ENCODE measurements at regions not wholly inside any gene's neighbourhood (a gene's known extent, or its start where the extent isn't known, plus 50 kb on each side); places are given as distances from the start of the nearest gene placed in this dataset.
"Not testable (repeated sequence)": the region's sequence is repeated elsewhere in the genome, so short reads cannot be mapped to it uniquely, and the experiment has no call there.

DNA sequence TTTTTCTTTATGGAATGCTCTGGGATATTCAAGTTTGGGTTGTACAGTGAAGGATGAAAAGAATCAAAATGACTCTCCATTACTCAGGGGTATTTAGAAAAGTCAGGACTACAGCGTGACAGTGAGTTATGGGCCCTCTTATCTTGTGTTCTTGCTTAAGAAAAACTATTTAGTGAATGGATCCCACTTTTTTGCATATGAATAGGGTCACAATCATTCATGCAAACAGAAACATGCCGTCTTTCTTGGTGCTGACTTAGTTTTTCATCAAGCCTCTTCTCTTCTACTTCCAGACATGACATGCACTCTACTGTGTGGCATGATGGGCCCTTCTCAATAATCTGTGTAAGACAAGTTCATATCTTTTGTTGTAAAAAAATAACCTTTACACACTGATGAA lies 488.4 kb upstream of the MMS22L start:
- Mint-ChIP-seq H3K4me1 (ENCODE audit: low read depth) (no peaks in the 10 kb centered on the region), H3K27me3 (ENCODE audit: insufficient read depth) (no peaks in the 10 kb centered on the region), H3K27ac (no peak overlapping the region), H3K9me3 (peaks cover 52% of the 10 kb centered on the region), H3K4me3 (no peak overlapping the region), H3K36me3 (ENCODE audit: low read depth) (peaks cover 4% of the 10 kb centered on the region)
- DNase-seq, result no peak
- TF ChIP-seq CTCF (IDR thresholded peaks at IDR 0.05), result no peak

GRCh38 chr6:97775012-97775411 lies 492.0 kb upstream of the MMS22L start:
- H3K4me1 Mint-ChIP-seq (ENCODE audit: low read depth), result no peaks in the 10 kb centered on the region
- H3K27me3 Mint-ChIP-seq (ENCODE audit: insufficient read depth), result no peaks in the 10 kb centered on the region
- peaks cover 29% of the 10 kb centered on the region for H3K9me3 Mint-ChIP-seq
- DNase-seq, result no peak
- no peak overlapping the region for H3K4me3 Mint-ChIP-seq
- no peak overlapping the region for H3K27ac Mint-ChIP-seq
- peaks cover 4% of the 10 kb centered on the region for H3K36me3 Mint-ChIP-seq (ENCODE audit: low read depth)
- no peak for TF ChIP-seq CTCF (IDR thresholded peaks at IDR 0.05)

DNA sequence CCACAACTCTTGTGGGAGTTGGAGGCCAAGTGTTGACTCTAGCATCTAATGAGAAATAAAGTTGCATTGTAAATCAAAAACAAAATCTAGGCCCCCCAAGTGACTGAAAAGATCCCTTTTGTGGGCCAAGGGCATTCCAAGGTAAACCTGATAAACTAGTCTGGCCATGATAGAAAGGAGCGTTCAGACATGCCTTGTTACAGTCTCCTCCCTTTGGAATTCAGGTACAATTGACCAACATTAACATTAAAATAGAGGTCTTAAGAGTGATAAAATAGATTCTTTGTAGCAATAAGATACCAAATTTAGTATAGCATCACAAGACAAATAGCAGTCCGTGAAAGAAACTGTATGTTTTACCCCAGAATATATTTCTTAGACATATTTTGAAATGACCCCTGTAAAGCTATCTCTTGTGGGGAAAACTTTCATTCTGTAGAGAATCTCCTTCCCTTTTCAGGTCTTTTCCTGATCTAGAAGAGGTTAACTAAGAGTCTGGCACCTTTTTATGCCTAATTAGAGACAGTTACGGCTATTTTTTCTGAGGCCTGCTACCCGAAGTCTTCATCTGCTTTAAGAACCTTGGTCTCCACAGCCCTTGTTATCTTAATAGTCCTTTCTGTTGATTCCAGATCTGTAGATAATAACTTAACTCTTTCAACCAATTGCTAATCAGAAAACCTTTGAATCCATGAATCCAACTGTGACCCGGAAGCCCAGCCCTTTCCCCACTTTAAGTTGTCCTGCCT lies 495.4 kb upstream of the MMS22L start:
- Mint-ChIP-seq H3K9me3 (peaks cover 26% of the 10 kb centered on the region), H3K27me3 (ENCODE audit: insufficient read depth) (no peaks in the 10 kb centered on the region), H3K36me3 (ENCODE audit: low read depth) (peaks cover 4% of the 10 kb centered on the region; the same call in 1 of the 2 replicates), H3K27ac (no peak overlapping the region), H3K4me3 (no peak overlapping the region), H3K4me1 (ENCODE audit: low read depth) (no peaks in the 10 kb centered on the region)
- DNase-seq, result no peak
- no peak for TF ChIP-seq CTCF (IDR thresholded peaks at IDR 0.05)

- H3K4me1 Mint-ChIP-seq (ENCODE audit: low read depth); H3K4me3 Mint-ChIP-seq; H3K27me3 Mint-ChIP-seq (ENCODE audit: insufficient read depth); H3K27ac Mint-ChIP-seq; H3K36me3 Mint-ChIP-seq (ENCODE audit: low read depth); DNase-seq: not testable (repeated sequence)
- peaks cover 30% of the 10 kb centered on the region for H3K9me3 Mint-ChIP-seq
Measured at GRCh38 chr6:97779039-97779766, 496.2 kb upstream of the MMS22L start.

- Mint-ChIP-seq H3K9me3 (peaks cover 43% of the 10 kb centered on the region), H3K4me1 (ENCODE audit: low read depth) (no peaks in the 10 kb centered on the region), H3K4me3 (no peak overlapping the region), H3K27me3 (ENCODE audit: insufficient read depth) (no peaks in the 10 kb centered on the region), H3K36me3 (ENCODE audit: low read depth) (peaks cover 5% of the 10 kb centered on the region; the same call in 1 of the 2 replicates), H3K27ac (no peak overlapping the region)
- DNase-seq, result no peak
- no peak for TF ChIP-seq CTCF (IDR thresholded peaks at IDR 0.05)
Measured at GRCh38 chr6:97790926-97791590, 508.0 kb upstream of the MMS22L start.

- Mint-ChIP-seq H3K4me3 (no peak overlapping the region), H3K4me1 (ENCODE audit: low read depth) (no peaks in the 10 kb centered on the region), H3K9me3 (peaks cover 16% of the 10 kb centered on the region), H3K27me3 (ENCODE audit: insufficient read depth) (peaks cover 1% of the 10 kb centered on the region; the same call in 1 of the 2 replicates), H3K27ac (no peak overlapping the region), H3K36me3 (ENCODE audit: low read depth) (no peaks in the 10 kb centered on the region; the same call in 1 of the 2 replicates)
- TF ChIP-seq CTCF (IDR thresholded peaks at IDR 0.05), result no peak
- DNase-seq, result no peak
Measured at GRCh38 chr6:97805596-97805995, 522.6 kb upstream of the MMS22L start.
